Osteoblast (primary cell): ENCODE measurements at regions not wholly inside any gene's neighbourhood (a gene's known extent, or its start where the extent isn't known, plus 50 kb on each side); places are given as distances from the start of the nearest gene placed in this dataset.

Source experiments
- DNase-seq: peaks from one replicate; pipeline ENCODE4 v3.0.0; 2011; ENCODE audit warnings: low spot score, mixed read lengths; ENCODE audit not compliant: insufficient read length; ENCODE audit errors: missing footprints
- H2AFZ ChIP-seq: 2 replicates; pipeline ENCODE4 v1.6.0; 2011; ENCODE audit warnings: mild to moderate bottlenecking, low read length
- H3K27ac ChIP-seq: 2 replicates; pipeline ENCODE4 v1.5.1; 2011; ENCODE audit warnings: mild to moderate bottlenecking, low read depth, low read length, moderate library complexity
- H3K27me3 ChIP-seq: 2 replicates; pipeline ENCODE4 v1.6.0; 2012; ENCODE audit warnings: mild to moderate bottlenecking, control low read depth, inconsistent platforms, low read length, moderate library complexity; ENCODE audit not compliant: insufficient read depth
- H3K36me3 ChIP-seq: 2 replicates; pipeline ENCODE4 v1.5.1; 2011; ENCODE audit warnings: mild to moderate bottlenecking, low read length, control low read depth, moderate library complexity; ENCODE audit not compliant: insufficient read depth
- H3K4me1 ChIP-seq: 2 replicates; pipeline ENCODE4 v1.5.1; 2011; ENCODE audit warnings: mild to moderate bottlenecking, low read length, control low read depth, moderate library complexity; ENCODE audit not compliant: insufficient read depth
- H3K4me2 ChIP-seq: 2 replicates; pipeline ENCODE4 v1.6.0; 2011; ENCODE audit warnings: mild to moderate bottlenecking, low read length; ENCODE audit not compliant: insufficient read depth
- H3K4me3 ChIP-seq: fragments of 200-600 bp; sonication (generic); 3 replicates; pipeline ENCODE4 v1.5.1; 2012; ENCODE audit warnings: mild to moderate bottlenecking, low read length, inconsistent platforms; ENCODE audit not compliant: insufficient read depth
- H3K79me2 ChIP-seq: 2 replicates; pipeline ENCODE4 v1.6.0; 2012; ENCODE audit warnings: mild to moderate bottlenecking, low read length, control low read depth, inconsistent platforms; ENCODE audit not compliant: insufficient read depth
- H3K9me3 ChIP-seq: 2 replicates; pipeline ENCODE4 v1.5.1; 2011; ENCODE audit warnings: low read depth, low read length, control low read depth
- H4K20me1 ChIP-seq: 2 replicates; pipeline ENCODE4 v1.6.0; 2012; ENCODE audit warnings: mild to moderate bottlenecking, low read length, control low read depth; ENCODE audit not compliant: insufficient read depth
- TF ChIP-seq, protein P1 (sequence below): IDR thresholded peaks from 2 replicates; pipeline ENCODE4 v1.5.1; 2011; ENCODE audit warnings: mild to moderate bottlenecking, low read depth, low read length, moderate library complexity; ENCODE audit errors: extremely low read depth

DNA sequence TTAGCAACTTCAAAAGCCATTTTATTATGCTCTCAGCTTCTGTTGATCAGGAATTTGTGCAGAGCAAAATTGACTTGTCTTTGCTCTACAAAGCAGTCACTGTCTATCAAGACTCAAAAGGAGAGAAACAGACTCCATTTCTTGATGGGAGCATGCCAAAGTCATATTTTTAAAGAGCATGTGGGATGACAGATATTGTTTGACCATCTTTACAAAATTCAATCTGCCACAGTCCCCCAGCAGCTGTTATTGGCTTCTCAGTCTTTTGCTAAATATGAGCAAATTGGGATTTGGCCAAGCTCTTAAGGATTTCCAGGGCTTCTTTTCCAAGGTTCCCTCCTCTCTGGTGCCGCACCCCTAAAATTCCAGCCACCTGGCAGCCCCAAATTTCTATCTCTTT lies 67.9 kb downstream of the TEX51 start:
- TF ChIP-seq, protein P1, sequence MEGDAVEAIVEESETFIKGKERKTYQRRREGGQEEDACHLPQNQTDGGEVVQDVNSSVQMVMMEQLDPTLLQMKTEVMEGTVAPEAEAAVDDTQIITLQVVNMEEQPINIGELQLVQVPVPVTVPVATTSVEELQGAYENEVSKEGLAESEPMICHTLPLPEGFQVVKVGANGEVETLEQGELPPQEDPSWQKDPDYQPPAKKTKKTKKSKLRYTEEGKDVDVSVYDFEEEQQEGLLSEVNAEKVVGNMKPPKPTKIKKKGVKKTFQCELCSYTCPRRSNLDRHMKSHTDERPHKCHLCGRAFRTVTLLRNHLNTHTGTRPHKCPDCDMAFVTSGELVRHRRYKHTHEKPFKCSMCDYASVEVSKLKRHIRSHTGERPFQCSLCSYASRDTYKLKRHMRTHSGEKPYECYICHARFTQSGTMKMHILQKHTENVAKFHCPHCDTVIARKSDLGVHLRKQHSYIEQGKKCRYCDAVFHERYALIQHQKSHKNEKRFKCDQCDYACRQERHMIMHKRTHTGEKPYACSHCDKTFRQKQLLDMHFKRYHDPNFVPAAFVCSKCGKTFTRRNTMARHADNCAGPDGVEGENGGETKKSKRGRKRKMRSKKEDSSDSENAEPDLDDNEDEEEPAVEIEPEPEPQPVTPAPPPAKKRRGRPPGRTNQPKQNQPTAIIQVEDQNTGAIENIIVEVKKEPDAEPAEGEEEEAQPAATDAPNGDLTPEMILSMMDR, result no peak
- Histone ChIP-seq H4K20me1 (no peaks in the 10 kb centered on the region), H3K9me3 (no peaks in the 10 kb centered on the region), H3K79me2 (no peaks in the 10 kb centered on the region), H3K27me3 (peaks cover 10% of the 10 kb centered on the region), H3K4me3 (no peak overlapping the region), H2AFZ (no peak overlapping the region), H3K27ac (no peak overlapping the region), H3K4me2 (no peak overlapping the region), H3K36me3 (no peaks in the 10 kb centered on the region), H3K4me1 (no peaks in the 10 kb centered on the region)
- no peak for DNase-seq

DNA sequence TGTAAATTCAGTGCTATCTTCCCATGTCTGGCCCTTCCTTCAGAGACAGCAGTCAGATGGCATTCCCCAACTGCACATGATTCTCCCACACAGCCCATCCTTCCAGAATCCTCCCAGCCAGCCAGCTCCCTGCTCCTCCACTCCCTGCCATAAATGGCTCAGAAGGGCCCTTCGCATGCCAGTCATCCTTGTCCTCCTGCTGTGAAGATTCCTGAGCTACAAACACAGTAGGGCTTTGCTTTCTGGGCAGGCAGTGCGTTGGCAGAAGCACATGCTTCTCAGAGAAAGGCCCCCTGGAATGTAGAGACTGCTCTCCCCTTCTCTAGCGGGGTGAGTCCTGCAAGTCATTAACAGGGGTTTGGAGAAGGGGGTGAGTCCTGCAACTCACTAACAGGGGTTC lies 71.9 kb downstream of the TEX51 start:
- no peak overlapping the region for H2AFZ ChIP-seq
- H3K79me2 ChIP-seq, result no peaks in the 10 kb centered on the region
- H3K9me3 ChIP-seq, result no peaks in the 10 kb centered on the region
- no peak for DNase-seq
- H3K4me3 ChIP-seq, result no peak overlapping the region
- H3K4me2 ChIP-seq, result no peak overlapping the region
- H3K4me1 ChIP-seq, result no peaks in the 10 kb centered on the region
- no peaks in the 10 kb centered on the region for H3K36me3 ChIP-seq
- peaks cover 18% of the 10 kb centered on the region for H3K27me3 ChIP-seq
- H4K20me1 ChIP-seq, result no peaks in the 10 kb centered on the region
- no peak overlapping the region for H3K27ac ChIP-seq
- TF ChIP-seq, protein P1, result no peak

DNA sequence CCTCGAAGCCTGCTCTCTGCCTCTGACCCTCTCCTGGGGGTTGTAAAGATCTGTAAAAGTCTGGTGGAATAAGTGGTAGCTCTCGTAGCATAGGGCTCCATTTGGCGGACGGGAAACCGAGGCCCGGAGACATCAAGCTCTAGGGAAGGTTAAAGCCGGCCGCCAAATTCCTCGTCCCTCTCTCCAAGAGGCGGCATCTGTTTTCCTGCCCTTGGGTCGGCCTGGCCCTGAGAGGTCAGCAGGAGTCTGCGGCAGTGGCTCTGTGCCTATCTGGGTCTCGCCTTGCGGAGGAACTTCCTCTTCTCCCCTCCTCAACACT lies 72.4 kb downstream of the TEX51 start:
- Histone ChIP-seq H3K9me3 (no peaks in the 10 kb centered on the region), H2AFZ (no peak overlapping the region)

DNA sequence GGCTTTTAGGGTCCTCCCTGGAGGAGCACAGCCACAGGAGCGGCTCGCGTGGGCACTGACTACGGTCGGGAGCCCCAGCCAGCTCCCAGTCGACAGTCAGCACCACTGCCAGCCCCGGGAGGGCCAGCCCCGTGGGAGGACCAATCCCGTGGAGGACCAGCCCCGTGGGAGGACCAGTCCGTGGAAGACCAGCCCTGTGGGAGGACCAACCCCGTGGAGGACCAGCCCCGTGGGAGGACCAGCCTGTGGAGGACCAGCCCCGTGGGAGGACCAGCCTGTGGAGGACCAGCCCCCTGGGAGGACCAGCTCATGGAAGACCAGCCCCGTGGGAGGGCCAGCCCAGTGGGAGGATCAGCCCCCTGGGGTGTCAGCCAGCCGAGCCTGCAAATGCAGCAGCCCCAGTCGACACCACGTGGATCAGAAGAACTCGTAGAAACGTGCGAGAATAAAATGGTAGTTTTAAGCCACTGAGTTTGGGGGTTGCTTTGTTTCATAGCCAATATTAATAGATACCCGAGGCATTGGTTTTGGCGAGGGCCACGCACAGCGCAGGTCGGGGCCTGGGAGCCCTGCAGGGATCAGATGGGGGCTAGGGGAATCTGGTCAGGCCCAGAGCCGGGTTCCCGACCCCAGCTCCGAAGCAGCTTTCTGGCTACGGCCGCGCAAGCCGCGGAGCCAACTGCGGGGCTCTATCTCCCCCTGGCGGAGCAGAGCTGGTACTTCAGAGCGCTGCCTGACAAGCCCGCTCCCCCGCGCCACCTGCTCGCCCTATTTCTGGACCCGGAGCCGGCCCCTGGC lies 73.0 kb downstream of the TEX51 start:
- Histone ChIP-seq H3K36me3 (no peaks in the 10 kb centered on the region), H3K4me1 (no peaks in the 10 kb centered on the region), H3K27ac (no peak overlapping the region), H3K27me3 (peaks cover 18% of the 10 kb centered on the region), H2AFZ (peak overlapping the region; percentile 90), H3K79me2 (no peaks in the 10 kb centered on the region), H3K9me3 (no peaks in the 10 kb centered on the region), H3K4me3 (peak overlapping the region; percentile 70), H4K20me1 (no peaks in the 10 kb centered on the region), H3K4me2 (peak overlapping the region; percentile 96)
- TF ChIP-seq, protein P1, result peak; percentile 73
- peak; percentile 98 for DNase-seq

More for the DNA sequence above, 72.4 kb downstream of the TEX51 start:
- Histone ChIP-seq H3K27ac (no peak overlapping the region), H3K36me3 (no peaks in the 10 kb centered on the region), H3K27me3 (peaks cover 18% of the 10 kb centered on the region), H3K4me3 (no peak overlapping the region), H3K4me2 (peak overlapping the region; percentile 96), H3K4me1 (no peaks in the 10 kb centered on the region), H4K20me1 (no peaks in the 10 kb centered on the region), H3K79me2 (no peaks in the 10 kb centered on the region)
- TF ChIP-seq, protein P1, result no peak
- DNase-seq, result no peak
